ENCODE measurements at regions not wholly inside any gene's neighbourhood (a gene's known extent, or its start where the extent isn't known, plus 50 kb on each side); places are given as distances from the start of the nearest gene placed in this dataset.

- H3K4me3 ChIP-seq (ENCODE audit: low read depth, low read length), result no peak overlapping the region
- TF ChIP-seq CTCF (IDR thresholded peaks at IDR 0.05; ENCODE audit: insufficient read depth, low read depth, low read length), result no peak
- DNase-seq (ENCODE audit: low read depth), result no peak
Measured at GRCh38 chr10:10935032-10935431, 82.6 kb upstream of the CELF2 start.

GRCh38 chr10:10938676-10939075 lies 79.0 kb upstream of the CELF2 start:
- TF ChIP-seq CTCF (IDR thresholded peaks at IDR 0.05; ENCODE audit: insufficient read depth, low read depth, low read length), result no peak
- DNase-seq (ENCODE audit: low read depth), result no peak
- no peak overlapping the region for H3K4me3 ChIP-seq (ENCODE audit: low read depth, low read length)

GRCh38 chr10:10941127-10941730 lies 76.4 kb upstream of the CELF2 start:
- no peak for DNase-seq (ENCODE audit: low read depth)
- no peak for TF ChIP-seq CTCF (IDR thresholded peaks at IDR 0.05; ENCODE audit: insufficient read depth, low read depth, low read length)
- no peak overlapping the region for H3K4me3 ChIP-seq (ENCODE audit: low read depth, low read length)

- no peak overlapping the region for H3K4me3 ChIP-seq (ENCODE audit: low read depth, low read length)
- no peak for TF ChIP-seq CTCF (IDR thresholded peaks at IDR 0.05; ENCODE audit: insufficient read depth, low read depth, low read length)
- no peak for DNase-seq (ENCODE audit: low read depth)
Measured at GRCh38 chr10:10942441-10942840, 75.2 kb upstream of the CELF2 start.

GRCh38 chr10:10946081-10946480 lies 71.6 kb upstream of the CELF2 start:
- H3K4me3 ChIP-seq (ENCODE audit: low read depth, low read length), result no peak overlapping the region
- TF ChIP-seq CTCF (IDR thresholded peaks at IDR 0.05; ENCODE audit: insufficient read depth, low read depth, low read length), result no peak
- DNase-seq (ENCODE audit: low read depth), result no peak

GRCh38 chr10:10946801-10947200 lies 70.9 kb upstream of the CELF2 start:
- TF ChIP-seq CTCF (IDR thresholded peaks at IDR 0.05; ENCODE audit: insufficient read depth, low read depth, low read length), result no peak
- no peak overlapping the region for H3K4me3 ChIP-seq (ENCODE audit: low read depth, low read length)
- no peak for DNase-seq (ENCODE audit: low read depth)

- TF ChIP-seq CTCF (IDR thresholded peaks at IDR 0.05; ENCODE audit: insufficient read depth, low read depth, low read length), result no peak
- H3K4me3 ChIP-seq (ENCODE audit: low read depth, low read length), result no peak overlapping the region
- no peak for DNase-seq (ENCODE audit: low read depth)
Measured at GRCh38 chr10:10951675-10952074, 66.0 kb upstream of the CELF2 start.
